HG02798 (cell line): ENCODE measurements at regions not wholly inside any gene's neighbourhood (a gene's known extent, or its start where the extent isn't known, plus 50 kb on each side); places are given as distances from the start of the nearest gene placed in this dataset.
"Not testable (repeated sequence)": the region's sequence is repeated elsewhere in the genome, so short reads cannot be mapped to it uniquely, and the experiment has no call there.

Experiments used
- ATAC-seq: cut with Tn5 transposase; IDR thresholded peaks from one replicate; pipeline ENCODE4 v1.9.1; 2021; ENCODE audit warnings: mild to moderate bottlenecking; ENCODE audit not compliant: unreplicated experiment, poor library complexity

DNA sequence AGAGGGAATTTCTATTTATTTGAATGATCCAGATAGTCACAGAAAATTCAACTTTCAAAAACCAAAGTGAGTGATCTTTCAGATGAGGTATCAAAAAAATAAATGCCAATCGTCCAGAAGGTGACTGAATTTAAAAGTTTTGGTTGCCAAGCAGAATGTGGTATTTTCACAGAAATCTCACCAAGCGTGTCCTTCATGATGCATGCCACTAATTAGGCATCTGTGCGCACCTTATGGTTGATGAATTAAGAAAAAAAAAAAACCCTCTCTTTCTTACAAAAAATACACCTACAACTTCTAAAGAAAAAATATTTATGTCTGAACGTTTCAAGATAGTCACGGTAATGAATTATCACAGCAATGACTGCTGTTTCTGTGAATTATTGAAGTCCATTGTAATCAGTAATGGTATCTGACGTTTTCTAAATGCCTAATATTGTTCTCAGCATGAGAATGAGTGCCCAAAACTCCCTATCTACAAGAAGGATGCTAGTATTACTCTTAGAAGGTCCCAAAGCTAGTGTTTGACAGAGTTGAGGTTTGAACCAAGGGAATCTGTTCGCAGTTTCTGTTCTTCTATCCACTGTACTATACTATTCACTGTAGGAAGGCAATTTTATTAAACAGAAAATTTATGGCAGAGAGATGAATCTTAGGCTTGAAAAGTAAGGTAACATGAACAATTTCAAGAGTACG, 219.6 kb upstream of the NETO1 start:
- ATAC-seq: no peak

DNA sequence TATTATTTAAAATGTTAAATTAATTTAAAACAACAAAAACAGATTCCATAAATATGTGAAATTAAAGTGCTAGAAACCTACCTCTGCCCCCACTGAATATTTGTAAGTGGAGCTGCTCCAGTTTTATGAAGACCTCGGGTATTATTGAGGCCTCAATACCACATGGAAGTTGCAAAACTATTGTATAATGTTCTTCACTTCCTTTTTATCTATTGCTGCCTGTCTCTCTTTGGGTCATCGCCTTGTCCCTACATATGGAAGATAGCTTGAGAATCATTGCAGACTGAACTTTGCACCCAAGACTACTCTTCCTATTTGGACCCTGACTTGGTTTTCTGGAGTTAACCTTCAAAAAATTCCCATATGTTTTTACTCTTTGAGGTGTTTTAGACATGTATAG, 212.1 kb upstream of the NETO1 start:
- no peak for ATAC-seq

DNA sequence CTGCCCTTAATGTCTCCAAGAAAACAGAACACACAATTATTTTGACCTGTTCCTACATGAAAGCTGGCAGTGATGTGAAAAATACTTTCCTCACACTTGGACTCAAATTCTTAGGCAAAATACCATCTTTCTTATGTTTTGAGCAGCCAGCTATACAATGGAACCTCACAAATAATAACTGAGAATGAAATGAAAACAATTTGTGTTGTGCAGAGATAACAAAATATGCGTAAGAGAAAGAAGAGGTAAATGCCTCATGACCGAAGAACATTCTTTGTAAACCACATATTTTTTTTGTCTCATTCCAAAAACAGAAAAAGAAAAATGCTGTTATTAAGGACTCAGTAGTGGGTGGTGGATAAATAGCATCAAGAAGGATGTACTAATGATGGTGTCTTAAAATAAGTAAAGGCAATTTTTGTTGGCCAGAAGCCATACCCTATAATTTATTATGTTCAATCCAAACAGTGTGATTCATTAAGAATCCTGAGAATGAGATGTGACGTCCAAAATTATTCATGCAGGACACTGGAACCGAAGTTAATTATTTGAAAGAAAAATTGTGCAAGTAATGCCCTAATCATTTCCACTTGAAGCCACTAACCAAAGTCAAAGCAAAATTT, 193.0 kb upstream of the NETO1 start:
- no peak for ATAC-seq

DNA sequence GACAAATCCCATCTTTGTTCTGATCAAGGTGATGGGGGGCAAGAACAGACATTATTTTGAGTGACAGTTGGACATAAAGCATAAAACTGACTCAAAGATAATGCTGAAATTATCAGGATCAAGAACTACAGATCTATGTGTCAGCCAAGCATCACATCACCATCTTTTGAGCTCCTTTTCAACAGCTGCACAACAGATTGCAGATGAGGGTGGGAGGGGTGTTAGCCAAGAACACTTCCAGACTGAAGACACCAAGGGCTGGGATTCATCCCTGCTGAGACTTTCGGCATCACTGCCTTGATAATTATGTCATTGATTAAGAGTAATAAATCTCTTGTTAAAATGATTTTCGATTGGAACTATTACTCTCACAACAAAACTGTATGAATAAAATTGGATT, 191.5 kb upstream of the NETO1 start:
- ATAC-seq: no peak

DNA sequence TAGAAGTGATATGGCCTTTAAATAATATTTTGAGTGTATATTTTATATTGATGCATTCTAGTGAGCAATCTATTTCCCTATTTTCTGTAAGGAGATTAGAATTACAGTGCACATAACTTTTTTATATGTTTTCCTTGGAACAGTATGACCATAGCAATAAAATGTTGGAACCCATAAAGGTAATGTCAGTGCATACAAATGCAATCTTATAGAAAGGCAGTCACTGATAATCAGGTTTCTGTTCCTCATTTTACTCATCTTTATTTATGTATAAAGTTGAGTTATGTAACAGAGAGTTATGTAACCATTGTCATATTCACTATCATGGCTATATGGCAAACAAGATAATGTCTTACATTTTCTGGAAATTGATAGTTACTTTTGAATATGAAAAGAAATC, 179.9 kb upstream of the NETO1 start:
- ATAC-seq: no peak

DNA sequence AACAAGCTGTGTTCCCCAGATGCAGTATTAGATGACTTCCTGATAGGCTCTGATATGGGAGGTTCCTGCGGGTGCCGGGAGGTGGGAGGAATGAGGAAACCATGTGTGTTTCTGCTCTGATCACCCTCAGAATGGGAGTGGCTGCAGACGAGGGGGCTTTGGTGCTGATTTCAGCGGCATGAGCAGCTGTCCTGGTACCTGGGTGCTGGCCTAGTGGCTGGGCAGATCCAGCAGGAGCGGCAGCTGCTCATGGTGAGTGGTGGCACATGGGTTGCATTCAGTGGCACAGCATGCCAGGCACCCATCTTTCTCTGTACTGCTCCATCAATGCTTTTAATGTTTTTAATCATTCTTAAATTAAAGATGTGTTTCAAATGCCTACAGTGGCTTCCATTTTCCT, 177.2 kb upstream of the NETO1 start:
- no peak for ATAC-seq

DNA sequence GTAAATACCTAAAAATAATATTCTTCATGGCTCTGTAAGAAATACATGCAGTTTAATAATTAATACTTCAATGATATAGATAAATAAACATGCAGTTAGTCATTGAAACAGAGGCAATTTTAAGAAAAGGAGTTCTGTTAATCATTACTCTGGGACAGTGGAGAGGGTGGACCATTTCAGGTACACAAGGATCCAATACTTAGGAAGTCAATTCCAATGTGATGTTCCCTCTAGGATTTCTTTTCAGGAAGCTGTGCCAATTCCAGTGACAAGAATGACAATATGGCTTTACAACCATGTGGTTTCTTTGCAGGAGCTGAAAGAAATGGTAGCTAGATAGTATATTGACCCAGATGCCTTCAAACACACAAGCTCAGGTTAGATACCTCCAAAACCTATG, 175.8 kb upstream of the NETO1 start:
- no peak for ATAC-seq

DNA sequence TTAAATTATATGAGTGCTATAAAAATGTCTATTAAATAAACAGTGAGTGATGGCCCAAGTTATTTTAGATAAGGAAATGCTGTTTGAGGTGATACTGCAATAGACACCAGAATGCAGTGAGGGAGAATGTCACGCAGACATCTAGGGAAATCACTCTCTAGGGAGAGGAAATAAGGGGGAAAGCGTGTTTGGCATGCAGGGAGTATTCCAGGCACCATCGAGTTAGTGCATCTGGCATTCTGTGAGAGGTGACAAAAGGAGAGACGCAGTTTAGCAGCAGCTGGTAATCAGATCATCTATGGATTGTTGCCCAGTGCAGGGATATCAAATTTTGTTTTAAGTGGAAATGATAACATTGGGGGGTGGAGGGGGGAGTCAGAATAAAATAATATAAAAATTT, 175.4 kb upstream of the NETO1 start:
- ATAC-seq: no peak

DNA sequence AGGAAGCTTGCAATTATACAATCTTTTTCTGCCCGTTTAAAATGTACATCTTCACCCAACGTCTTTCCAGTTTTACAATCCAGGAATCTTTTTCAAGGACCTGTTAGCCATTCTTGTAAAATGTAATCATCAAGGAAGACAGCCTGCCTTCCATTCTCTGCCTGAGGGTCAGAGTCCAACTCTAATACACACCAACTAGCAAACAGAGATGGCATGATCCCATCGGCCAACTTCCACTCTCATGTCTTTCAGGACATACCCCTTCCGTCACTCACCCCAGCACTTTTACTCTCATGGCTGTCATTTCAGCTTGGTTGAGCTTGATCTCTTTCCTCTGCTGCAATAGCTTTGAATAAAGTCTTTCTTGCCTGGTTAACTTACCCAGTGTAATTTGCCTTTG, 172.5 kb upstream of the NETO1 start:
- no peak for ATAC-seq

DNA sequence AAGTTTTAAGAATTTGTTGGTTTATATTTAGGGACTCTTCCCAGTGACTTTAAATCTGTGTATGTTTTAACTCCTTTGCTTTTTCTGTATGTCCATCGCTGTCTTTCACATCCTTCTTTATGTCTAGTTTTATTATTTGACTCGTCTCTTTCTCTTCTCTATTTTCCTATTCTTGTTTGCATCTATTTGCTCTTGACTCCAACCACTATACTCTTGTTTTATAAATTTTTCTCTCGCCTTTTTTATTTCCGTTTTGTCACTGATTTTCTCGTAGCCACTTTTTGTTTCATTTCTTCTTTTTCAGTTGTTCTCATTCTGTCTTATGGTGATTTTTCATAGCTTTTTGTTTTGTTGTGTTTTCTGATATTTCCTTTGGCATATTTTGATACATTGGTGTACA, 170.5 kb upstream of the NETO1 start:
- ATAC-seq: no peak

DNA sequence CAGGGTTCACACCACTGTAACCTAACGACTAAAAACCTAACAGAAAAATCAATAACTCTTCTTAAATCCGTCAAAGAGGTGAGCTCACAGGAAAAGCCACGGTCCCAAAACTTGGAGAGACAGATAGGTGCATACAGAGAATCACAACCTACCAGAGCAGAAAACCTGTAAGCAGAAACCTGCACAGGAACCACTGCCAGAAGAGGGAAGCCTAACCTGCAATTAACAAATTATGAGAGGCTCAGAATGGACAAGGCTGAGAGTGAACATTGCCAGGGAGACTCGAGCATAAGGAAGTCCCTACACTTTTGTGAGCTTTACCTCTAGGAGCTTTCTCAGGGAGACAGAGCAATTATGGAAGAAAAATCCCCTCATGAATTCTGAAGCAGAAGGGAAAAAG, 156.2 kb upstream of the NETO1 start:
- no peak for ATAC-seq

DNA sequence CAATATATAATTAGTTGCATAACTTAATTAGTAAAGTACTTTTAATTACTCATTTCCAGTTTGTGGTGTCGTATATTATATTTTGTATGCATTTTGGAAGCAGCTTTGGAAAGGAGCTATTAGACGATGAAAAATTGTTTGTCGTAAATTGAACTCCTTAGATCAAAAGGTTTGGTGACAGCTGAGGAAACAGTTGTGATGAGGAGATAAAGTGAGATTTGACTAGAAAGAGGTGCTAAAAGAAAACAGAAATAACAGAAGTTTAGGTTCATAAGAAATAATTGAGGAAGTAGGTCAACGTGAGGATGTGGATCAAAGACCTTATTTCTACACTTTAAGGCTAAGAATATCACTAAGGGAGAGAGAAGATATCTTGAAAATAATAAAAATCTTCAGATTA, 141.9 kb upstream of the NETO1 start:
- no peak for ATAC-seq

DNA sequence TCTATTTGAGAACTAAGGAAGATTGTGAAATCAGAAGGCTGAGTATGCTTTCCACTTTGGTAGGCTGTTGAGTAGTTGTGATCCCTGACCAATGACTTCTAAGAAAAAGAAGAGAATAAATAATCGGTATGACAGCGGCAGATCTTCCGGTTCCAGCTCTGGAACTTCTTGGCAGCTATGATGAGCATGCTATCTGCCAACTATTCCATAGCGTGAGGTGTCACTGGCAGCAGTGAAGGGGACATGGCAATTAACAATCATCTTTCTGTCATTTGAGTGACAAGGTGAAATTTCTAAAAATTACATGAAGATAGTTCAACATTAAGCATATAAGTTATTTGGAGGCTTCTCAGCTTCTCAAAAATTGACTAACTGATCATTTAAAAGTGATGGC, 140.1 kb upstream of the NETO1 start:
- no peak for ATAC-seq

DNA sequence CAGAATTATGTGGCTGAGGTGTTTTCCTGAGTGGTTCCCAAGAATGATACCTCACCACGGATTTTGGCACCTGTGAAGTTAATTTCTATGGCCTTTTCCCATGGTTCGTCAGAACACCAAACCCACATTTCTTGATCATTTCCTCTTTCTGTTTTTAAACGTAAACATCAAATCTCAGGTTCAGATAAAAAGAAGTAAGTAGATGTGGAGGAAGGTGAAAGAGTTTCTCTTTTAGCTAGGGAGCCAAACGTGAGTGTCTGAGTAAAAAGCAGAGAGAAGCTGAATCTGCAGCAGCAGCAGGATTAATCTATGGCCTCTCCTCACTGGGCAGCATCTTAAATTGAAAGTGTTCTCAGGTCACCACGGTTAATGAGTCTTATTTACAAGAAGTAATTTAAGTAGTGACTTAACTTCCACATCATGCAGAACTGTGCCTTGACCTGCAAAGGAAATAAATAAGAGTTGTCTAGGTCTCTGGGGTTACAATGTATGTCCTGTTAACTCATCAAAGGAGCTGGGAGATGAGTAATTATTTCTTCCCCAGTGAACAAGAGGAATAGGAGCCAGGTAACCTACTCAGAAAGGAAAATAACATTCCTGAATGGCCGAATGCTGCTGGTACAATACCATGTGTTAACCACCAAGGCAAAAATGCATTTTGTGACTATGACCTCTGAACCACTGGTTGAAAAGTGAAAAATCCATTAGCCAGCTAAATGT, 139.6 kb upstream of the NETO1 start:
- ATAC-seq: no peak

DNA sequence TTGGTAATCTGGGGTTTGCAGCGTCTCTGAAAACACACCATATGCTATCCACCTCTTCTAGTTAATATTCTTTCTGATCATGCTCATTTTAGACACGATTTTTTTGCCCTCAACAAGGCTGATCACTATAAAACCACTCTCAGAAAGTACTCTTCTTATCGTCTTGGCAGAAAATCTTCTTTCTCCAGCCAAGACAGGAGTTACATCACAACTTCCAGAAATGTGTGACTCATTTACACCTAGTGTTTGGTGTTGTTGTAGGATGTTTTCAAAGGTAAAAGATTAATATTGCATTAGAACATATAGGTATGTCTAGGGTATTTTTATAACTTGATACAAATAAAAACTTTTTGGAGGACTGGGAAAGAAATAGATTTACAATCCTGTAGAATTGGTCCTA, 138.5 kb upstream of the NETO1 start:
- no peak for ATAC-seq

DNA sequence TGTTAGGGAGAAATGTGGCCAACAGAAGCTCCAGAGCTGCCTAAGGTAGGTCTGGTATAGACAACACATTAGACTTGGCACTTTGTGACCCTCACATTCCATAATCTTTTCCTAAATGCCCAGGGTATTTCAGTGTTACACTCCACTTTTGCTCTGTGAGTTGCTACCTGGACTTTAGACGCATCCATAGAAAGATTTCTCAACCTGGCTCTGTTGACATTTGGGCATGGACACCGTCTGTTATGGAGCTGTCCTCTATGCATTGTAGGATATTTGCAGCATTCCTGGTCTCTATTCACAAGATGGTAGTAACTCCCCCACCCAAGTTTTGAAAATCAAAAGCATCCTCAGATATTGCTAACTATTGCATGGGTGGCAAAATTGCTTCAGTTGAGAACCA, 136.5 kb upstream of the NETO1 start:
- ATAC-seq: no peak

DNA sequence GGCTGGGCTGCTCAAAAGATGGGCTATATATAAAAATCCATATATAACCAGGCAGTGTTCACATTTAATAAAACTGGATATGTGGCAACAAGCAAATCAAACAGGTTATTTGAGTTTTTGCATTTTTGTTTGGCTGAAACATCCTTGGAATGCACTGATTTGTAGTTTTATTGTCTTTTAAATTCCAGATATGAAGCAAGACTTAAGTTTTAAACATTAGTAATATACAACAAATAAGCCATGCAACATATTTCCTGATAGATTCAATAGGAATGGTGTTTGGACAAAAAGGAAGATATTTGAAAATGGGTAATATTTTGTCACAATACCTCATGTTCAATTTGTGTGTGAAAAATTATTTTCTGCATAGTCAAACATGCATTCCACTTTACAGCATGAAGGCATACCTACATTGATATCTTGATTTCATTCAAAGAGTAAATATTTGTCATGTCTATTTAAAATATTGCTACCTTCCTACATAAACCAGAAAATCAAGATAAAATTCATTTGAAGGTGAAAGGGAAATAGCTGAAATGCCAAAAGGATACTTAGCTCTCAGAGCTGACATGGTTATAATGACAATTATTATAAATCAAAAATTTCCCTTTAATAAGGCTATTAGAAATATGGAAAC, 132.3 kb upstream of the NETO1 start:
- ATAC-seq: no peak

DNA sequence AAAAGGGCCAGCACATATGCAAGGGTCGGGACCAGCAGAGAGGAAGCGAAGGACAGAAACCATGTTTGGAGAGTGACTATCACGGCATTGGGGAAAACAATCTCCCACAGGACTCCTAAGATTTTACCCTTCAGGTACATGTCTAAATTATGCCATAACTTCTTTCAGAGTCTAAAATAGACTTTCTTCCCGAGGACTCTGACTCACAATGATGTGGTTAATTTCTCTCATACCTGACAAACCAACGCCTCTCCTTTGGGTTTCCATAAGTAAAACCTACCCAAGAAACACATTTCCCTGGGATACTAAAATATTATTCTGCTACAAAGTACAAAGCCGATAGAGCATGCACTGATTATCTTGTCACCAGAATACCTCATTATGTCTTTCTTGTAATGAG, 127.8 kb upstream of the NETO1 start:
- ATAC-seq: no peak

DNA sequence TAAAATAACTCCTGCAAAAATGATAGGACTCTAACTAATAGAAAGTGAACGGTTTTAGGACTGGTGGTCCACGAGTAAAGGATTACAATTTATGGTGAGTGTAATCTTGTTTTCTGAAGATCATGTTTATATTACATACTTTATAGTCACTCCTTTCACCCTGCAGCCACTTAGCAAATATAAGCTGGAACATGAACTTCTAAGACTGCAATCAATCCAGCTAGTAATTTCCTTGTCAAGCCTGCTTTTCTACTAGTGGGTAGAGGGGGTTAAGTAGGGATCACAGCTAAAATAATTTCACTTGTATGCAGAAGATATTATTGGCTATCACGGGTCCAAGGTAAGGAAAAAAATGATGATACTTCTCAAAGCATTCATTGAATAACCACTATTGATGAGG, 125.5 kb upstream of the NETO1 start:
- ATAC-seq: no peak

DNA sequence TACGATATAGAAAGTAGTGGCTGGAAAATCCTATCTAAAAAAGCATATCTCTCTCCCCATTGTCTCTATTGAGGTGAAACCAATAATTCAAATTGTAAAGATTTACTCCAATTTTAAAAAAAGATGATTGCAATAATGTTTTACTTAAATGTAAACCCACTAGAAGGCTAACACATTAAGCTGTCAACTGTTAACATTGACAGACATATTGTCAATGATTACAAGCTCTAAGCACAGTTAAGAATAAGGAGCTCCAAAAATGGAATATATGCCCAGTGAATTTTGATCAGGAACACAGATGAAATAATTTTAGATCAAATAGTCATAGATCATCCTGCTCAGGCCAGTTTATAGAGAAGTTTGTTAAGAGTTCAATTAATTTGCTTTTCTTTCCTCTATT, 123.6 kb upstream of the NETO1 start:
- ATAC-seq: no peak

DNA sequence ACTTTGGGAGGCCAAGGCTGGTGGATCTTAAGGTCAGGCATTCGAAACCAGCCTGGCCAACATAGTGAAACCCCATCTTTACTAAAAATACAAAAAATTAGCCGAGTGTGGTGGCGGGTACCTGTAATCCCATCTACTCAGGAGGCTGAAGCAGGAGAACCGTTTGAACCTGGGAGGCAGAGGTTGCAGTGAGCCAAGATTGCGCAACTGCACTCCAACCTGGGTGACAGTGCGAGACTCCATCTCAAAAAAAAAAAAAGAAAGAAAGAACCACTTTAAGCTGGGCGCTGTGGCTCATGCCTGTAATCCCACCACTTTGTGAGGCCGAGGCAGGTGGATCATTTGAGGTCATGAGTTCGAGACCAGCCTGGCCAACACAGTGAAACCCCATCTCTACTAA, 119.8 kb upstream of the NETO1 start:
- not testable (repeated sequence) for ATAC-seq
